Fibroblast of lung (primary cell): ENCODE measurements at regions not wholly inside any gene's neighbourhood (a gene's known extent, or its start where the extent isn't known, plus 50 kb on each side); places are given as distances from the start of the nearest gene placed in this dataset.

ENCODE experiments used
- DNase-seq, 2 donors: peaks; one replicate each; pipeline versions ENCODE4 v3.0.0 to v3.0.0-alpha.2; 2010; ENCODE audit warnings: low read depth in 2 of 2
- H2AFZ ChIP-seq: 2 replicates; pipeline ENCODE4 v1.5.1; 2012; ENCODE audit warnings: low read length, control low read depth, inconsistent platforms
- H3K27ac ChIP-seq: 2 replicates; pipeline ENCODE4 v1.5.1; 2011; ENCODE audit warnings: low read length, control low read depth; ENCODE audit not compliant: insufficient read depth
- H3K27me3 ChIP-seq: 2 replicates; pipeline ENCODE4 v1.5.1; 2011; ENCODE audit warnings: mild to moderate bottlenecking, low read length; ENCODE audit not compliant: control insufficient read depth, insufficient read depth
- H3K36me3 ChIP-seq: 2 replicates; pipeline ENCODE4 v1.5.1; 2011; ENCODE audit warnings: low read length; ENCODE audit not compliant: control insufficient read depth, insufficient read depth
- H3K4me1 ChIP-seq: 2 replicates; pipeline ENCODE4 v1.5.1; 2011; ENCODE audit warnings: low read length; ENCODE audit not compliant: control insufficient read depth, insufficient read depth; ENCODE audit errors: extremely low read depth
- H3K4me2 ChIP-seq: 2 replicates; pipeline ENCODE4 v1.5.1; 2011; ENCODE audit warnings: low read length, control low read depth; ENCODE audit not compliant: insufficient read depth; ENCODE audit errors: extremely low read depth
- H3K4me3 ChIP-seq, 4 experiments: fragments of 200-600 bp in 1 of 4; sonication (generic) in 1 of 4; replicated peaks in 1 of 4; 2 replicates each; pipeline ENCODE4 v1.5.1; 2011 to 2016; ENCODE audit warnings: low read length in 4 of 4, low read depth in 3 of 4, mild to moderate bottlenecking in 3 of 4, control low read depth in 2 of 4, inconsistent platforms in 1 of 4, mixed read lengths in 1 of 4; ENCODE audit not compliant: insufficient read depth in 1 of 4; ENCODE audit errors: control extremely low read depth in 1 of 4
- H3K79me2 ChIP-seq: 2 replicates; pipeline ENCODE4 v1.5.1; 2012; ENCODE audit warnings: mild to moderate bottlenecking, low read length, inconsistent platforms; ENCODE audit not compliant: control insufficient read depth, insufficient read depth
- H3K9ac ChIP-seq: 2 replicates; pipeline ENCODE4 v1.5.1; 2011; ENCODE audit warnings: mild to moderate bottlenecking, low read length, control low read depth; ENCODE audit not compliant: insufficient read depth
- H3K9me3 ChIP-seq: 2 replicates; pipeline ENCODE4 v1.5.1; 2012; ENCODE audit warnings: low read depth, low read length; ENCODE audit not compliant: control insufficient read depth, insufficient read depth
- H4K20me1 ChIP-seq: 2 replicates; pipeline ENCODE4 v1.5.1; 2011; ENCODE audit warnings: low read length; ENCODE audit not compliant: control insufficient read depth, insufficient read depth; ENCODE audit errors: extremely low read depth
- CTCF ChIP-seq, 2 donors: IDR thresholded peaks in 1 of 2; conservative IDR thresholded peaks in 1 of 2; 1 replicate in 1 of 2; 2 replicates in 1 of 2; pipeline ENCODE4 v1.5.1; 2011 to 2012; ENCODE audit warnings: low read length in 2 of 2, control low read depth in 1 of 2, inconsistent platforms in 1 of 2, low read depth in 1 of 2, mild to moderate bottlenecking in 1 of 2
- EZH2 ChIP-seq: IDR thresholded peaks from 2 replicates; pipeline ENCODE4 v1.5.1; 2012; ENCODE audit warnings: low read length, control low read depth, mild to moderate bottlenecking; ENCODE audit errors: missing control alignments

- DNase-seq = no peak
- no peaks in the 10 kb centered on the region for H3K36me3 ChIP-seq
- H3K4me1 ChIP-seq = no peaks in the 10 kb centered on the region
- H3K27ac ChIP-seq = no peak overlapping the region
- no peaks in the 10 kb centered on the region for H3K9me3 ChIP-seq
- TF ChIP-seq CTCF (conservative IDR thresholded peaks at IDR 0.05 in 1 of 2, IDR thresholded peaks at IDR 0.05 in 1 of 2; ENCODE audit: low read depth in 1 of 2, low read length in 2 of 2) = no peak
- TF ChIP-seq EZH2 = no peak
- H3K27me3 ChIP-seq = no peaks in the 10 kb centered on the region
- H3K79me2 ChIP-seq = no peaks in the 10 kb centered on the region
- no peak overlapping the region for H3K4me3 ChIP-seq
- H3K9ac ChIP-seq = no peak overlapping the region
- no peak overlapping the region for H2AFZ ChIP-seq
- no peak overlapping the region for H3K4me2 ChIP-seq
- no peaks in the 10 kb centered on the region for H4K20me1 ChIP-seq
Measured at GRCh38 chr1:14261395-14261794, 337.1 kb upstream of the KAZN start.

- Histone ChIP-seq H3K36me3 (no peaks in the 10 kb centered on the region), H3K79me2 (no peaks in the 10 kb centered on the region), H3K27me3 (no peaks in the 10 kb centered on the region), H3K9me3 (no peaks in the 10 kb centered on the region), H2AFZ (no peak overlapping the region), H3K27ac (no peak overlapping the region), H3K4me3 (no peak overlapping the region), H3K4me1 (no peaks in the 10 kb centered on the region), H4K20me1 (no peaks in the 10 kb centered on the region), H3K9ac (no peak overlapping the region), H3K4me2 (no peak overlapping the region)
- TF ChIP-seq EZH2 (no peak), CTCF (conservative IDR thresholded peaks at IDR 0.05 in 1 of 2, IDR thresholded peaks at IDR 0.05 in 1 of 2; ENCODE audit: low read depth in 1 of 2, low read length in 2 of 2) (no peak)
- no peak for DNase-seq
Measured at GRCh38 chr1:14262637-14263036, 335.8 kb upstream of the KAZN start.

GRCh38 chr1:14263225-14263624 lies 335.3 kb upstream of the KAZN start:
- Histone ChIP-seq H3K4me1 (no peaks in the 10 kb centered on the region), H3K27me3 (no peaks in the 10 kb centered on the region), H3K9me3 (no peaks in the 10 kb centered on the region), H4K20me1 (no peaks in the 10 kb centered on the region), H3K4me3 (no peak overlapping the region), H2AFZ (no peak overlapping the region), H3K4me2 (no peak overlapping the region), H3K79me2 (no peaks in the 10 kb centered on the region), H3K9ac (no peak overlapping the region), H3K27ac (no peak overlapping the region), H3K36me3 (no peaks in the 10 kb centered on the region)
- DNase-seq = no peak
- no peak for TF ChIP-seq EZH2
- TF ChIP-seq CTCF (conservative IDR thresholded peaks at IDR 0.05 in 1 of 2, IDR thresholded peaks at IDR 0.05 in 1 of 2; ENCODE audit: low read depth in 1 of 2, low read length in 2 of 2) = no peak
